CD1c-positive myeloid dendritic cell (primary cell): ENCODE measurements at regions not wholly inside any gene's neighbourhood (a gene's known extent, or its start where the extent isn't known, plus 50 kb on each side); places are given as distances from the start of the nearest gene placed in this dataset.
"Not testable (repeated sequence)": the region's sequence is repeated elsewhere in the genome, so short reads cannot be mapped to it uniquely, and the experiment has no call there.

Experiments
- DNase-seq: peaks from one replicate; pipeline ENCODE4 v3.0.0-alpha.2; 2016; ENCODE audit errors: extremely low spot score

DNA sequence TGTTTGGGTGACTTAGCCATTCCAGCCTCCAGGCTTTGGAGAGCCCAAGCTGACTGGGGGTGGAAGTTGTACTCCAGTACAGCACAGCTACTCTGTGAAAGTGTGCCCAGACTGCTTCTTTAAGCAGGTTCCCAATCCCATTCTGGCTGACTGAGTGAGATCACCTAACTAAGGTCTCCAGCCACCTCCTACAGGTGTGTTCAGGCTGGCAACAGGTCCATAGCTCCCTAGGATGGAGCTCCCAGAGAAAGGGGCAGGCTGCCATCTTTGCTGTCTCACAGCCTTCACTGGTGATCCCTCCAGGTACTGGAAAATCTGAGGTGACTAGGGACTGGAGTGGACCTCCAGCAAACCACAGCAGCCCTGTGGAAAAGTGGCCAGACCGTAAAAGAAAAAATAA, 445.3 kb upstream of the KCNMB2 start:
- DNase-seq, result no peak

GRCh38 chr3:178095522-178095921, 440.7 kb upstream of the KCNMB2 start:
- no peak for DNase-seq

- no peak for DNase-seq
Measured at GRCh38 chr3:178096955-178097354, 439.3 kb upstream of the KCNMB2 start.

- no peak for DNase-seq
Measured at GRCh38 chr3:178097576-178097975, 438.7 kb upstream of the KCNMB2 start.

DNA sequence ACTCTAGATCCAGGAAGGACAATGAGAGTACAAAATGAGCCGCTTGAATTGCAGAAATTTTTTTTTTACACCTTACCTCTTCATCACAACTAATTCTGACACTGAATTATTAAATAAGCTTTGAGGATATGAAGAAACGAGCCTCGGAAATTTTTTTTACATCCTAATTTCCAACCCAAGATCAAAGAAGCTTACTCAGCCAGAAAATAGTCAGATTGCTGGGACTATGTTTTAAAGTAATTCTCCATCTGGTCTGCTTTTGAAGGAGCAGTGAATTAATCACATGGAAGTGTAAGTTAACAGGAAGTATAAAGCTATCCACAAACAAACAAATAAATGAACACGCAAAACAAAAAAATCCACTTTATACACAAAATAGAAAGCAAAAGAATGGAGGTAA, 437.0 kb upstream of the KCNMB2 start:
- no peak for DNase-seq

GRCh38 chr3:178099862-178100261, 436.4 kb upstream of the KCNMB2 start:
- no peak for DNase-seq

DNA sequence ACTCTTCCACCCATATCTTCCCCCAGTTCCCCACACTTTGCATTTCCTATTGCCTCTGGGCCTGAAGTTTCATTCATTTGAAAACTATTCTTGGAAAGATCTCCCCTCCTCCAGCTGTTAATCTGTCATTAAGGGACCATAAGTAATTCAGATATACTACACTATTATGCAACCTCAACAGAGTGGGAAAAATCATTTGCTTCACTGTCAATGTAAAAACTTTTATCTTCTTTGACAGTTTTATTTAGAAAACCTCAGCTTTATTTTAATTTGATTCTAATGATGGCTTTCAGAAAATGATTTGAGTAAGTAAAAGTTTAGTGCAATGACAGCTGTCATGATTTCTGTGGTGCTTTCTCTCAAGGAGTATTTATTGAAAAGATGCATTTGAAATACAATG, 435.3 kb upstream of the KCNMB2 start:
- DNase-seq, result no peak

DNA sequence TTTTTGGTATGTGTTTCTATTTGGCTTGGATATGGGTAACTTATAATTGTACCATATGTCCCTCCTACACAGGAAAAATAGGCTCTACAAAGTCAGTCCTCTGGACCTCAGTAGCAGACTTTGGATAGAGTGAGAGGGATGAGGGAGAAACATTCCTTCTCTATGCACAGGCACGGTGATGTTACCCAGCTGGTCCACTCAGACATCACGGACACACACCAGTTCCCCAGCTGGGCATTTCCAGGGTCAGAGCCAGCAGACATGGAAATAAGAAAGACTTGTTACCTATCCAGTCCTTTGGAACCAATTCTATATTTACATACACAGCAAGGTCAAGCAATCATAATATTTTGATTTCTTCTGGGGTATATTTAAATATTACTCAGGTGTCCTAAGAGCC, 433.1 kb upstream of the KCNMB2 start:
- DNase-seq, result no peak

DNA sequence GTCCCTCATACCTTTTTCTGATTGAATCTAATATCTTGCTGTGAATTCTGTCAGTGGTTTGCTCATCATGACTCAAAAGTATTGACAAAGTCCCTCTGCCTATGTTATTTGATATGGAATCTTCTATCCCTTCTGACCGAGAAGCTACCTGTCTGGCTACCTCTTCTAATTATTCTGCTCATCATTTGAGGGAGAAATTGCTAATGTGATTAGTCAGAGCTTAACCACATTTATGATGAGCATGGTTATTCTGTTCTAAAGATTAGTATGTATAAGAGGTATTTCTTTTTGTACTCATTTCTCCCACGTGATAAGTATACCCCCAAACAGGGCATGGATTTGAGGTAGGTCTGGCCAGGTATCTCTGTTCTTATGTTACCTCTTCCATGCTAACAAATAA, 428.4 kb upstream of the KCNMB2 start:
- no peak for DNase-seq

GRCh38 chr3:178109691-178110090, 426.5 kb upstream of the KCNMB2 start:
- no peak for DNase-seq

DNA sequence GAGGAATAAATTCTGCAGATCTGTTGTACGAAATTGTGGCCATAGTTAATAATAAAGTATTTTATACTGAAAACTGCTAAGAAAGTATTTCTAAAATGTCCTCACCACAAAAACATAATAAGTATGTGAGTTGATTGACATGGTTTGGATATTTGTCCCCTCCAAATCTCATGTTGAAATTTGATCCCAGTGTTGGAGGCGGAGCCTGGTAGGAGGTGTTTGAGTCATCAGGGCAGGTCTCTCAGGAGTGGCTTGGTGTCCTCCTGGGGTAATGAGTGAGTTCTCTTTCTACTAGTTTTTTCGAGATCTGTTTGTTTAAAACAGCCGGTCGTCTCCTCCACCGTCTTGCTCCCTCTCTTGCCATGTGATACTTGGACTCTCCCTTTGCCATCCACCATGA, 424.1 kb upstream of the KCNMB2 start:
- no peak for DNase-seq

DNA sequence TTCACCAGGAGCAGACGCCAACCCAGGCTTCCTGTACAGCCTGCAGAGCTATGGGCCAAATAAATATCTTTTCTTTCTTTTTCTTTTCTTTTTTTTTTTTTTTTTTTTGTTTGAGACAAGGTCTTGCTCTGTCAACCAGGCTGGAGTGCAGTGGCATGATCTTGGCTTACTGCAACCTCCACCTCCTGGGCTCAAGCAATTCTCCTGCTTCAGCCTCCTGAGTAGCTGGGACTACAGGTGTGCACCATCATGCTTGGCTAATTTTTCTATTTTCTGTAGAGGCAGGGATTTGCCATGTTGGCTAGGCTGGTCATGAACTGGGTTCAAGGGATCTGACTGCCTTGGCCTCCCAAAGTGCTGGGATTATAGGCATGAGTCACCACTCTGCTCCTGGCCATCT, 423.7 kb upstream of the KCNMB2 start:
- not testable (repeated sequence) for DNase-seq

GRCh38 chr3:178117641-178118040, 418.6 kb upstream of the KCNMB2 start:
- no peak for DNase-seq

DNA sequence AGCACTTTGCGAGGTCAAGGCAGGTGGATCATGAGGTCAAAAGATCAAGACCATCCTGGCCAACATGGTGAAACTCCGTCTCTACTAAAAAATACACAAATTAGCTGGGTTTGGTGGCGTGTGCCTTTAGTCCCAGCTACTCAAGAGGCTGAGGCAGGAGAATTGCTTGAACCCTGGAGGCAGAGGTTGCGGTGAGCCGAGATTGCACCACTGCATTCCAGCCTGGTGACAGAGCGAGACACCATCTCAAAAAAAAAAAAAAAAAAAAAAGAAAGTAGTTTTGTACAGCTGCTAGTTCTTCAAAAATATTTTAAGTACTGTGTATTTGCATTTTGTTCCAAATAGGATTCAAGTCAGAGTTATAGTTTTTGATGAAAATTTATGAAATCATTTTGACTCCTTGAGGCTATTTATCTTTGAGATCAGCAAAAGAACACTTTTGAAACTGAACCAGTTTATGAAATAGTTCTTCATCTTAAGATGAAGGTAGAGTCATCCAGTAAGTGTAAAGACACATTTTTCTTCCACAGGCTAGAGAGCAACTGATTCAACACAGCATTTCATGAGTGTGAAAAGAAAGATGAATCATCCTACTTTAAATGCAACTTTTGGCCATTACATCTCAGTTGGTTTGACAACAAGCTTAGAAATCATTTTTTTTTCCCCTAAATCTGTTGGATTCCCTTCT, 416.5 kb upstream of the KCNMB2 start:
- DNase-seq, result not testable (repeated sequence)

DNA sequence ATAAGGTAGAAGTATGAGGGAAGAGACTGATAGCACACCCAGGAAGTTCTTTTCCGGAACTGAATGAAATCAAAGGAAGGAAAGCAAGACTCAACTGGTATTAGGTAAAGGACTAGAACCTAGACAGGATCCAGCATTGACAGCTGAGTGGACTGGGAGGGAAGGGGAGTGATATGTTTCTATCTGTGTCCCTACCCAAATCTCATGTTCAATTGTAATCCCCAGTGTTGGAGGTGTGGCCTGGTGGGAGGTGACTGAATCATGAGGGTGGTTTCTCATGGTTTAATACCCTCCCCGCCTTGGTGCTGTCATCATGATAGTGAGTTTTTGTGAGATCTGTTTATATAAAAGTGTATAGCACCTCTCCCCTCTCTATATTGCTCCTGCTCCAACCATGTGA, 415.9 kb upstream of the KCNMB2 start:
- no peak for DNase-seq

GRCh38 chr3:178126686-178127085, 409.6 kb upstream of the KCNMB2 start:
- no peak for DNase-seq

DNA sequence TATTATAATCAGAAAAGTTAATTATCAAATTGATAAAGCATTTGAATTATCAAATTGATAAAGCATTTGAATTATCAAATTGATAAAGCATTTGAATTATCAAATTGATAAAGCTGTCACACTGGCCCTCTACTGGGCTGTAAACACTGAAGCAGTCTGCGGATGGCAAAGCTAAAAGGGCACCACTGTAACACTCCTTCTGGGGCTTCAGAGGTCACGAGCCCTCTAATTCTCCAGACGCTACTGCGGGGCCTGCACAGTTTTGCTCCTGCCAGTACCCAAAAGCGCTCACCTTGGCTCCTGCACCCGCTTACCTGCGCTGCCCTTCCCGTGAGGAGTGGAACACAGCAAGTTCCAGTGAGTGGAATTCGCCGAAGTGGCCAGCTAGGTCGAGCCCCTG, 409.0 kb upstream of the KCNMB2 start:
- DNase-seq, result no peak

- no peak for DNase-seq
Measured at GRCh38 chr3:178129109-178129508, 407.1 kb upstream of the KCNMB2 start.

DNA sequence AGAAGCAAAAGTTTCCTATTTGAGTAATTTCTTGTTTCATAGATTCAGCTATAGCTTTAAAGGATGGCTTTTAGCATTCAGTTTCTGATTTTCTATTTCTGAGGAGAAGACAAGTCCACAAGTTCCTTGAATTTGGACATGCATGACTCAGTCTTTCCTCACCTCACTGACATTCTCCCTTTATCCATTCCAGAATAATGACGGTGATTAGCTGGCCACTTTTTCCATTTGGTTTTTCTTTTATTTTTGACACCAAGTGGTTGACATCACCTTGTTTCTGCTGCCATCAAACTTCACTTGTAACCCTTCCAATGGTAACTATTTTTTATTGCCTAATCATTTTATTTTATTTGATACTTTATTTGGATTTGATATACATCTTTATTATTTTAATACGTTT, 404.4 kb upstream of the KCNMB2 start:
- DNase-seq, result no peak

DNA sequence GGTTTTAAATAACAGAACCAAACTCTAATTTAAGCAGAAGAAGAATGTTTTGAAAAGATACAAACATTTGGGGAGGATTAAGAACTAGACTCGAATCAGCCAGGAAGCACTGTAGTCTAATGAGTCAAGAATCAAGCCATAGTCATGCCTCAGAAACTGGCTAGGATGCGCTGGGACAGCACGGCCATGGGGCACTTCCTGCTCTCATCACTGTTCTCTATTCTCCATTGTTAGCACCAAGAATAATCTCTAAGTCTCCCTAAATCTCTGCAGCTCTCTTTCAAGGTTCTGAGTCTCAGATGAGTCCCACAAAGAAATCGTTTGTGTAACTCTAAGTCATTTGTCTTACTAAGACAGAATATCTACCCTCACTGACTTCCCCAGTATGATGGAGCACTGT, 399.0 kb upstream of the KCNMB2 start:
- no peak for DNase-seq

DNA sequence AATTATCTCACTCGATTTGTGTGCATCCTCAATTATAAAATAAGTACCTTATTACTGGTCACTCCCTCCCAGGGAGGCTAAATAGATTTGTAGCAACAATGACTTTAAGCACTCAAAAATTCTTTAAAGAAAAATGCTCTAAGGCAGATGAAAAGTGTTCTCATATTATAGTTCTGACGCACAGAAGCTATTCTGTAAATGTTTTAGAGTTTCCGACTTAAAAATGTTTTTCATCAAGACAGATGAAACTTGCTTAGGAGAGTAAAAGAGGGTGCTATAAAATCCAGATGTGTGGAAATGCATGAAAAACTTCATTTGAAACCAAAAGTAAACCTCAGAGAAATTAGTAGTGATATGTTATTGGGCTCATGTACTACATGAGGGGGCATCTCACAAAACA, 398.4 kb upstream of the KCNMB2 start:
- no peak for DNase-seq

DNA sequence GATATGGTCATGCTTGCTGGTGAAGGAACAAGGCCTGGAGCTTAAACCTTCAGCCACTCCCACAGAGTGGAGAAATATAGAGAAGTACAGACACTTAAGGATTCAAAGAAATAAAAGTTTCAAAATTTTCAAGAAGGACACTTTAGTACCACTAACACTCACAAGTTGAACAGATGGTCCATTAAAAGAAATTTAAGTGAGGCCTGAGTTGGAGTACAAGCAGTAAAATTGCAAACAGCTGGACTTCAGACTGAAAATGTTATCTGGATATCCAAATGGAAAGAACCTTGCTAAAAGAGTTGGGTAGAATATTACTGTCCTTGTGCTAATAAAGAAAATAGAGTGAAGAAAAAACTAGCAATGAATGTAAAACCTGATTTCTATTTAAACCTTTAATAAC, 397.1 kb upstream of the KCNMB2 start:
- DNase-seq, result no peak

GRCh38 chr3:178140531-178141304, 395.5 kb upstream of the KCNMB2 start:
- no peak for DNase-seq

DNA sequence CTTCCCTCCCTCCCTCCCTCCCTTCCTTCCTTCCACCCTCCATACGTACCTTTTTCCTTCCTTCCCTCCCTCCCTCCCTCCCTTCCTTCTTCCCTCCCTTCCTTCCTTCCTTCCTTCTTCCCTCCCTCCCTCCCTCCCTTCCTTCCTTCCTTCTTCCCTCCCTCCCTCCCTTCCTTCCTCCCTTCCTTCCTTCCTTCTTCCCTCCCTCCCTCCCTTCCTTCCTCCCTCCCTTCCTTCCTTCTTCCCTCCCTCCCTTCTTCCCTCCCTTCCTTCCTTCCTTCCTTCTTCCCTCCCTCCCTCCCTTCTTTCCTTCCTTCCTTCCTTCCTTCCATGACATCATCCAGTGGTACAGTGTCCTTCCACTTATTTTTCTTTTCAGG, 394.9 kb upstream of the KCNMB2 start:
- DNase-seq, result not testable (repeated sequence)
